Gastrocnemius medialis (tissue), 4 donors: ENCODE measurements at regions not wholly inside any gene's neighbourhood (a gene's known extent, or its start where the extent isn't known, plus 50 kb on each side); places are given as distances from the start of the nearest gene placed in this dataset.

Experiments
- CTCF ChIP-seq, 5 experiments: fragments of 450-650 bp in 3 of 5; fragments of 200-600 bp in 2 of 5; sonication (generic) in 2 of 5; IDR thresholded peaks in 4 of 5; conservative IDR thresholded peaks in 1 of 5; 1 replicate in 4 of 5; 2 replicates in 1 of 5; pipeline ENCODE4 v1.5.1; 2016 to 2019; ENCODE audit warnings: antibody characterized with exemption in 5 of 5, mild to moderate bottlenecking in 3 of 5, moderate library complexity in 3 of 5
- POLR2A ChIP-seq, 2 donors: fragments of 450-650 bp; IDR thresholded peaks; one replicate each; pipeline ENCODE4 v1.6.1; 2017; ENCODE audit warnings: antibody characterized with exemption in 2 of 2, mild to moderate bottlenecking in 2 of 2, moderate library complexity in 2 of 2

GRCh38 chr15:53305101-53305500, 454.4 kb downstream of the WDR72 start:
- no peak for TF ChIP-seq CTCF (IDR thresholded peaks at IDR 0.05 in 4 of 5, conservative IDR thresholded peaks at IDR 0.05 in 1 of 5)
- no peak for TF ChIP-seq POLR2A (IDR thresholded peaks at IDR 0.05)
